DOHH2 (cell line): ENCODE measurements at regions not wholly inside any gene's neighbourhood (a gene's known extent, or its start where the extent isn't known, plus 50 kb on each side); places are given as distances from the start of the nearest gene placed in this dataset.

Experiments used
- H3F3A ChIP-seq: fragments of 200-600 bp; sonication (generic), shearing (Covaris generic); 2 replicates; pipeline ENCODE4 v1.6.0; 2016; ENCODE audit warnings: antibody characterized with exemption, mild to moderate bottlenecking; ENCODE audit not compliant: control insufficient read depth, insufficient read depth
- H3K27ac ChIP-seq: fragments of 200-600 bp; sonication (generic); 2 replicates; pipeline ENCODE4 v1.5.1; 2014; ENCODE audit warnings: low read depth, mild to moderate bottlenecking, low read length, moderate library complexity
- H3K27me3 ChIP-seq: fragments of 200-600 bp; sonication (generic); 2 replicates; pipeline ENCODE4 v1.6.1; 2014; ENCODE audit warnings: mild to moderate bottlenecking, low read length, mixed read lengths; ENCODE audit not compliant: control insufficient read depth
- H3K36me3 ChIP-seq: fragments of 200-600 bp; sonication (generic); 2 replicates; pipeline ENCODE4 v1.6.1; 2014; ENCODE audit warnings: mild to moderate bottlenecking, low read length, moderate library complexity, mixed read lengths; ENCODE audit not compliant: control insufficient read depth
- H3K4me1 ChIP-seq: fragments of 200-600 bp; sonication (generic); 2 replicates; pipeline ENCODE4 v1.6.1; 2014; ENCODE audit warnings: mild to moderate bottlenecking, low read length, mixed read lengths; ENCODE audit not compliant: control insufficient read depth
- H3K4me2 ChIP-seq: fragments of 200-600 bp; sonication (generic); 2 replicates; pipeline ENCODE4 v1.6.0; 2014; ENCODE audit warnings: mild to moderate bottlenecking, low read length, moderate library complexity
- H3K4me3 ChIP-seq: fragments of 200-600 bp; sonication (generic); 2 replicates; pipeline ENCODE4 v1.5.1; 2014; ENCODE audit warnings: mild to moderate bottlenecking, low read length, mixed read lengths
- H3K79me2 ChIP-seq: fragments of 200-600 bp; sonication (generic); 2 replicates; pipeline ENCODE4 v1.6.1; 2014; ENCODE audit warnings: mild to moderate bottlenecking, low read length, mixed read lengths; ENCODE audit not compliant: control insufficient read depth
- H3K9me2 ChIP-seq: fragments of 200-600 bp; sonication (generic); replicated peaks from 2 replicates; pipeline ENCODE4 v1.6.1; 2014; ENCODE audit warnings: mild to moderate bottlenecking, low read length, mixed read lengths; ENCODE audit not compliant: control insufficient read depth
- H3K9me3 ChIP-seq: fragments of 200-600 bp; sonication (generic); 2 replicates; pipeline ENCODE4 v1.6.1; 2014; ENCODE audit warnings: antibody characterized with exemption, low read length, mixed read lengths; ENCODE audit not compliant: control insufficient read depth, insufficient read depth
- H4K20me1 ChIP-seq: fragments of 200-600 bp; sonication (generic); 2 replicates; pipeline ENCODE4 v1.6.0; 2014; ENCODE audit warnings: low read depth, mild to moderate bottlenecking, antibody characterized with exemption, low read length, moderate library complexity; ENCODE audit not compliant: control insufficient read depth, insufficient read depth
- EZH2phosphoT487 ChIP-seq: fragments of 200-600 bp; sonication (generic); IDR thresholded peaks from 2 replicates; pipeline ENCODE4 v1.6.1; 2017; ENCODE audit warnings: borderline replicate concordance, mild to moderate bottlenecking, antibody characterized with exemption, low read length, moderate library complexity, mixed read lengths
- TF ChIP-seq, protein P1 (sequence below): fragments of 200-600 bp; sonication (generic); IDR thresholded peaks from one replicate; pipeline ENCODE4 v1.5.1; 2014; ENCODE audit warnings: antibody characterized with exemption, mild to moderate bottlenecking, low read depth, low read length; ENCODE audit not compliant: poor library complexity, severe bottlenecking

DNA sequence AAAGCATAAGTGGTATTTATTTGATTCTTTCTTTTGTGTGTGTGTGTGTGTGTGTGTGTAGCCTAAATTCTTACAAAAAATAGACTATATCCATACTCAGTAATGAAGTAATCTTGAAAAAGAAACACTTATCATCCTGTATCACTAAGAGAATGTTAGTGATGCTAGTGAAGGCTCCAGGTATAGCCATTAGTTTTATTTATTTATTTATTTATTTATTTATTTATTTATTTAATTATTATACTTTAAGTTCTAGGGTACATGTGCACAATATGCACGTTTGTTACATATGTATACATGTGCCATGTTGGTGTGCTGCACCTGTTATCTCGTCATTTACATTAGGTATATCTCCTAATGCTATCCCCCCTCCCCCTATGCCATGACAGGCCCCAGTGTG is 436.0 kb downstream of the HTR7 start:
- H3K27ac ChIP-seq, result no peak overlapping the region
- no peaks in the 10 kb centered on the region for H3K79me2 ChIP-seq
- no peaks in the 10 kb centered on the region for H3K9me2 ChIP-seq
- no peaks in the 10 kb centered on the region for H4K20me1 ChIP-seq
- no peaks in the 10 kb centered on the region for H3K36me3 ChIP-seq
- no peak overlapping the region for H3K4me3 ChIP-seq
- H3K4me1 ChIP-seq, result no peaks in the 10 kb centered on the region
- H3K9me3 ChIP-seq, result no peaks in the 10 kb centered on the region
- TF ChIP-seq EZH2phosphoT487, result no peak
- TF ChIP-seq, protein P1, sequence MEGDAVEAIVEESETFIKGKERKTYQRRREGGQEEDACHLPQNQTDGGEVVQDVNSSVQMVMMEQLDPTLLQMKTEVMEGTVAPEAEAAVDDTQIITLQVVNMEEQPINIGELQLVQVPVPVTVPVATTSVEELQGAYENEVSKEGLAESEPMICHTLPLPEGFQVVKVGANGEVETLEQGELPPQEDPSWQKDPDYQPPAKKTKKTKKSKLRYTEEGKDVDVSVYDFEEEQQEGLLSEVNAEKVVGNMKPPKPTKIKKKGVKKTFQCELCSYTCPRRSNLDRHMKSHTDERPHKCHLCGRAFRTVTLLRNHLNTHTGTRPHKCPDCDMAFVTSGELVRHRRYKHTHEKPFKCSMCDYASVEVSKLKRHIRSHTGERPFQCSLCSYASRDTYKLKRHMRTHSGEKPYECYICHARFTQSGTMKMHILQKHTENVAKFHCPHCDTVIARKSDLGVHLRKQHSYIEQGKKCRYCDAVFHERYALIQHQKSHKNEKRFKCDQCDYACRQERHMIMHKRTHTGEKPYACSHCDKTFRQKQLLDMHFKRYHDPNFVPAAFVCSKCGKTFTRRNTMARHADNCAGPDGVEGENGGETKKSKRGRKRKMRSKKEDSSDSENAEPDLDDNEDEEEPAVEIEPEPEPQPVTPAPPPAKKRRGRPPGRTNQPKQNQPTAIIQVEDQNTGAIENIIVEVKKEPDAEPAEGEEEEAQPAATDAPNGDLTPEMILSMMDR, result no peak
- H3K27me3 ChIP-seq, result no peaks in the 10 kb centered on the region
- H3K4me2 ChIP-seq, result no peak overlapping the region
- H3F3A ChIP-seq, result no peaks in the 10 kb centered on the region

DNA sequence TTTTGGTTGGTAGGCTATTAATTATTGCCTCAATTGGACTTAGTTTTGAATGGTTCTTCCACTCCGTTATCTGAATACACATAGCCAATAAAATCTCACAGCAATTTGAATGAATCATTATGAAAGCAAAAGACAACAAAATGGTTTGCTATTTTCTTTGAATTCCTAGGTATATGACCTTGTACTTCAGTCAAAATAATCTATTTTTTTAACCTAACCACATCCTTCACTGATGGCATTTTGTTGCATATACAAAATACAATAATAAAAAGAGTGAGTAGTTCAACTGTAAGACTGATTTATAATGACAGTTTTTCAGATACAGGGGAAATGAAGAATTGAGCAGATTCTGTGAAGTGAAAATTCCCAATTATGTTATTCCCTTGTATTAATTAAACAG is 433.1 kb downstream of the HTR7 start:
- H3K36me3 ChIP-seq, result no peaks in the 10 kb centered on the region
- H3K27me3 ChIP-seq, result no peaks in the 10 kb centered on the region
- TF ChIP-seq, protein P1, result no peak
- no peak for TF ChIP-seq EZH2phosphoT487
- H4K20me1 ChIP-seq, result no peaks in the 10 kb centered on the region
- H3K9me3 ChIP-seq, result no peaks in the 10 kb centered on the region
- no peak overlapping the region for H3K4me2 ChIP-seq
- no peak overlapping the region for H3K27ac ChIP-seq
- H3K9me2 ChIP-seq, result no peaks in the 10 kb centered on the region
- no peaks in the 10 kb centered on the region for H3K4me1 ChIP-seq
- H3K4me3 ChIP-seq, result no peak overlapping the region
- H3F3A ChIP-seq, result no peaks in the 10 kb centered on the region
- no peaks in the 10 kb centered on the region for H3K79me2 ChIP-seq

DNA sequence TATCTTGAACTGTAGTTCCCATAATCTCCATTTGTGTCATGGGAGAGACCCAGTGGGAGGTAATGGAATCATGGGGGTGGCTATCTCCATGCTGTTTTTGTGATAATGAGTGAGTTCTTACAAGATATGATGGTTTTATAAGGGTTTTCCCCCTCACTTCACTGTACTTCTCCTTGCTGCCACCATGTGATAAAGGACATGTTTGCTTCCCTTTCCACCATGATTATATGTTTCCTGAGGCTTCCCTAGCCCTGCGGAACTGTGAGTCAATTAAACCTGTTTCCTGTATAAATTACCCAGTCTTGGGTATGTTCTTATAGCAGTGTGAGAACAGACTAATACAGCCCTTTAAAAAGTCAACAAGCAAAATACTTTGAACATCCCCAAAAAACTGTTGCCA is 427.7 kb downstream of the HTR7 start:
- Histone ChIP-seq H3K27me3 (no peaks in the 10 kb centered on the region), H3K36me3 (no peaks in the 10 kb centered on the region), H3K4me3 (no peak overlapping the region), H3K4me2 (no peak overlapping the region), H3K27ac (no peak overlapping the region), H3K9me3 (no peaks in the 10 kb centered on the region), H3F3A (no peaks in the 10 kb centered on the region), H3K4me1 (no peaks in the 10 kb centered on the region), H3K9me2 (no peaks in the 10 kb centered on the region), H4K20me1 (no peaks in the 10 kb centered on the region), H3K79me2 (no peaks in the 10 kb centered on the region)
- TF ChIP-seq, protein P1, result no peak
- TF ChIP-seq EZH2phosphoT487, result no peak

DNA sequence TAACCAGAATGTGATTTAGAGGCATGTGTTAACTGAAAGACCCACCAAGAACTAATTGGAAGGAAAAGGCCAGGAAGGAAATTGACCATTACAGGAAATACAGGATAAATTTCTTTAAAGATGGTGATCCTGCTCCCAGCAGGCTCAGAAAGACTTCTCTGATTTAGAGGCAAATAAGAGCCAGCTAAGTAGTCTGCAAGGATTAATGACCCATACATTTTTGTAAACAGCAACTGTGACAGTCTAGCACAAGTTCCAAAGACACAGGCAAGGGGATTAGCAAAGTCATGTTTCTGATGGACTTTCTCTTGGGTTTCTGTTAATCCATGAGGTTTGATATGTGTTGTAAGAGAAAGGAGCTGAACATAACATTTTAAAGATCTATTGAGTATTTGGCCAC is 425.0 kb downstream of the HTR7 start:
- Histone ChIP-seq H3K79me2 (no peaks in the 10 kb centered on the region), H3K36me3 (no peaks in the 10 kb centered on the region), H3K9me2 (no peaks in the 10 kb centered on the region), H3K4me2 (no peak overlapping the region), H3K27ac (no peak overlapping the region), H3K27me3 (no peaks in the 10 kb centered on the region), H3K4me1 (no peaks in the 10 kb centered on the region), H3F3A (no peaks in the 10 kb centered on the region), H3K4me3 (no peak overlapping the region), H3K9me3 (no peaks in the 10 kb centered on the region), H4K20me1 (no peaks in the 10 kb centered on the region)
- TF ChIP-seq, protein P1, result no peak
- TF ChIP-seq EZH2phosphoT487, result no peak
